ENCODE measurements at regions not wholly inside any gene's neighbourhood (a gene's known extent, or its start where the extent isn't known, plus 50 kb on each side); places are given as distances from the start of the nearest gene placed in this dataset.

- in situ Hi-C loops (cut with HindIII; ENCODE audit: low sequenced_read_pairs) = no loop called here
- H3K4me3 ChIP-seq (ENCODE audit: low read depth, low read length) = no peak overlapping the region
- DNase-seq (ENCODE audit: low read depth) = peak; percentile 45
- TF ChIP-seq CTCF (IDR thresholded peaks at IDR 0.05; ENCODE audit: low read depth, low read length, missing control alignments) = no peak
Measured at GRCh38 chr13:44755872-44756271, 179.7 kb upstream of the TSC22D1 start.

- DNase-seq (ENCODE audit: low read depth) = no peak
- in situ Hi-C loops (cut with HindIII; ENCODE audit: low sequenced_read_pairs) = no loop called here
Measured at GRCh38 chr13:44752164-44752563, 176.0 kb upstream of the TSC22D1 start.

GRCh38 chr13:44750630-44751029, 174.5 kb upstream of the TSC22D1 start:
- no peak for TF ChIP-seq CTCF (IDR thresholded peaks at IDR 0.05; ENCODE audit: low read depth, low read length, missing control alignments)
- in situ Hi-C loops (cut with HindIII; ENCODE audit: low sequenced_read_pairs) = no loop called here
- no peak for DNase-seq (ENCODE audit: low read depth)
- H3K4me3 ChIP-seq (ENCODE audit: low read depth, low read length) = no peak overlapping the region

More at GRCh38 chr13:44752164-44752563, 176.0 kb upstream of the TSC22D1 start:
- H3K4me3 ChIP-seq (ENCODE audit: low read depth, low read length) = no peak overlapping the region
- no peak for TF ChIP-seq CTCF (IDR thresholded peaks at IDR 0.05; ENCODE audit: low read depth, low read length, missing control alignments)

GRCh38 chr13:44749906-44750305, 173.8 kb upstream of the TSC22D1 start:
- in situ Hi-C loops (cut with HindIII; ENCODE audit: low sequenced_read_pairs) = no loop called here
- no peak for TF ChIP-seq CTCF (IDR thresholded peaks at IDR 0.05; ENCODE audit: low read depth, low read length, missing control alignments)
- DNase-seq (ENCODE audit: low read depth) = no peak
- no peak overlapping the region for H3K4me3 ChIP-seq (ENCODE audit: low read depth, low read length)

- in situ Hi-C loops (cut with HindIII; ENCODE audit: low sequenced_read_pairs) = no loop called here
- no peak overlapping the region for H3K4me3 ChIP-seq (ENCODE audit: low read depth, low read length)
- DNase-seq (ENCODE audit: low read depth) = no peak
- no peak for TF ChIP-seq CTCF (IDR thresholded peaks at IDR 0.05; ENCODE audit: low read depth, low read length, missing control alignments)
Measured at GRCh38 chr13:44748439-44748838, 172.3 kb upstream of the TSC22D1 start.

- no peak for TF ChIP-seq CTCF (IDR thresholded peaks at IDR 0.05; ENCODE audit: low read depth, low read length, missing control alignments)
- in situ Hi-C loops (cut with HindIII; ENCODE audit: low sequenced_read_pairs) = no loop called here
- DNase-seq (ENCODE audit: low read depth) = no peak
- no peak overlapping the region for H3K4me3 ChIP-seq (ENCODE audit: low read depth, low read length)
Measured at GRCh38 chr13:44747179-44747578, 171.0 kb upstream of the TSC22D1 start.

- DNase-seq (ENCODE audit: low read depth) = no peak
- in situ Hi-C loops (cut with HindIII; ENCODE audit: low sequenced_read_pairs) = no loop called here
- TF ChIP-seq CTCF (IDR thresholded peaks at IDR 0.05; ENCODE audit: low read depth, low read length, missing control alignments) = no peak
- no peak overlapping the region for H3K4me3 ChIP-seq (ENCODE audit: low read depth, low read length)
Measured at GRCh38 chr13:44746690-44747089, 170.6 kb upstream of the TSC22D1 start.

All from astrocyte of the cerebellum (primary cell).